Femur (tissue), 1 donor: ENCODE measurements at regions not wholly inside any gene's neighbourhood (a gene's known extent, or its start where the extent isn't known, plus 50 kb on each side); places are given as distances from the start of the nearest gene placed in this dataset.
"Not testable (repeated sequence)": the region's sequence is repeated elsewhere in the genome, so short reads cannot be mapped to it uniquely, and the experiment has no call there.

Experiments
- DNase-seq: peaks from one replicate; pipeline ENCODE4 v3.0.0-alpha.2; 2017

GRCh38 chr10:25724241-25724640 lies 209.8 kb upstream of the MYO3A start:
- no peak for DNase-seq

DNA sequence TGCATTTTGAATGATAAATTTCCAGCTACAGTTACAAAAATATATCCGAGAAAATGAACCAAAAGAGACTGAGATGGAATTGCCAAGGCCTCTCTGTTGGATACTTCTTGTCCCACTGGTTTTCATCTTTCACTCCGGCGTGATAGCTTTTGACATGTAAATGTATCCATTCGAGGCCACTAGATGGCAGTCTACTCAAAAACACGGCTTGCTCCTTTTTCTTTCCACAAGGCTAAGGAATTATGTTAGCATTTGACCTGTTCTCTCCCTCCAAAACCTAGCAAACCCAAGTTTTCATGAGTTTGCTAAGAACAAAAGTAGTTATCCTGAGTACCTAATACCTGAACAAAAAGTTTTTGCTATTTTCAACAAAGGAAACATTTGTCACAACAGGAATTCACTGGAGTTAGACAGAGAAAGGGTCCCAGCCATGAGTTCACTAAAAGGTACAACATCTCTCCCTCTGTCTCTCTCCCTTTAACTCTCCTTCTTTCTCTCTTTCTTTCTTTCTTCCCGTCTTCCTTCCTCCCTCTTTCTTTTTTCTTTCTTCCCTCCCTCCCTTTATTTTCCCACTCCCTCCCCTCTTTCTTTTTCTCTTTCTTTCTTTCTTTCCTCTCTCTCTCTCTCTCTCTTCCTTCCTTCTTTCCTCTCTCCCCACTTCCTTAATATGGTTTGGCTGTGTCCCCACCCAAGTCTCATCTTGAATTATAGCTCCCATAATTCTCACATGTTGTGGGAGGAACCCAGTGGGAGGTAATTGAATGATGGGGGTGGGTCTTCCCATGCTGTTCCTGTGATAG lies 207.9 kb upstream of the MYO3A start:
- peak; percentile 24 for DNase-seq

- DNase-seq: no peak
Observed at GRCh38 chr10:25738776-25739175, 195.3 kb upstream of the MYO3A start.

DNA sequence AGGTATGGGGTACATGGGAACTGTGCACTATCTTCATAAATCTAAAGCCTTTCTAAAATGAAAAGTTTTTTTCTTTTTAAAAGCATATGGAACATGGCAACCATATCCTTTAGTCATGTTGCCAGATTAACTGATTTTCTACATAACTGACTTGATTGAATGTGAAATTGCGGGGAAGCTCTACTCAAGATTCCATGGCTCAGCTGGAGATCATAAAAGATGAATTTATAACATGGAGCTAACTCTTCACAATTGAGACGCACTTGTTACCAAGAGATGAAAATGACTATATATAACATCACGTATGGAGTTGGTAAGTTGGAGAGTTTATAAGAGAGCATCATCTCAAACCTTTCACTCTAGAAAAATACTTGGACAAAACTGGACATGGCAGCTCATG lies 190.2 kb upstream of the MYO3A start:
- DNase-seq: no peak

DNA sequence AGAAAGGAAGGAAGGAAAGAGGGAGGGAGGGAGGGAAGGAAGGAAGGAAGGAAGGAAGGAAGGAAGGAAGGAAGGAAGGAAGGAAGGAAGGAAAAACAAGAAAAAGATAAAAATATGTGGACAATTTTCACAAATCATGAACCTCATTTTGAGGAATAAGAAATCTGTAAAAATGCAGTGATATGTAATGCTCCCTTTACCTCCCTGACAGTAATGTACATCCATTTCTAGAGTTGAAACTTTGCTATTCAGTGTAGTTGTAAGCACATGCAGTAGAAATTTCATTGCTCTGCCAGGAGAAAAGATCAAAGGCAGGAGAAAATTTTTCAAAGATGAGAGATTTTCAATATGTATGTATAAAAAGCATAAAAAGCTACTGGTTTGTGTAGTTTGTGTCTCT lies 189.5 kb upstream of the MYO3A start:
- no peak for DNase-seq

DNA sequence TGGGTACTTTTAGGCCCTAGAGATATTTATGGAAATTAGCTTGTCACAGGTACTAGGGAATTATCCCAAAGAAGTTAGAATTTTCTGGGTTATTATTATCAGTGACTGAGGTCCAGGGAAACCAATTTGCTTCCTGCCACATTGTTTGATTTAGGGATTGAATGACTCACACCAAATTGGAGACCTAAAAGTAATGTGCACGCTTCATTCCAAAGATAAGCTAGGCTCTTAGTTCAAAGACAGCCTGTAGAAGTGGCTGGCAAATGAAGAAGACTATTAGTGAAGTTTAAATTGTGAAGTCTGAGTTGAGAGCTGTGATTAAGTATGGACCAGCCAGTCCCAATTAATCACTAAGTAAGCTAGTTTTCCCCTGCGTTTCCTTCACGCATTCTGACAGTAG lies 188.1 kb upstream of the MYO3A start:
- no peak for DNase-seq

DNA sequence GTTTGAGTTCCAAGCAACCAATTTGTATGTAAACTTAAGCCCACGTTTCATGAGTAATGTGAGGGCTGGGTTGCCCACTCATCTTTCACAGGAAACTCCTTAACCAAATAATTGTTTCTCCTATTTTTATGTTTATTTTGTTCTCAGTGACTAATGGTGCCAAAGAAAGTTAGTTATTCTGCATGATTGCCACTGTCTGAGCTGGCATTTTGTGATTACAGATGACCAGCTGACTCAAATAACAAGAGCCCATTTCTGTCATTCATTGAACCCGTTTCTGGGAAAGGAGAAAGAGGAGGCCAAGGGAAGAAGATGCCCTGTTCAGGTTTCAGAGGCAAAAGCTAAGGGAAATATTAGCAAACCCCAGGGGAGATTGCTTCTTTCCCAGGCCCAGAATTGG lies 186.9 kb upstream of the MYO3A start:
- DNase-seq: no peak

DNA sequence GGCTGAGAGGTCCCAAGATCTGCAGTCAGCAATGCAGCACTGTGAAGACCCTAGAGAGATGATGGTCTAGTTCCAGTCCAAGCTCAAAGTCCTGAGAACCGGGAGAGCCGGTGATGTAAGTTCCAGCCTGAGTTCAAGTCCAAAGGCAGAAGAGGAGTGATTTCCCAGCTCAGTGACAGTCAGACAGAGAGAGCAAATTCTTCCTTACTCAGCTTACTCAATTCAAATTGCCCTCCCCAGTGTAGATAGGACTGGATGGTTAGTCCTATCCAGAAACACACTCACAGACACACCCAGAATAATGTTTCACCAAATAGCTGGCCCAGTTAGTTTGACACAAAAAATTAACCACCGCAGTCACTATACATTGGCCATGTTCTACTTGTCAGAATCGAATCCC lies 185.5 kb upstream of the MYO3A start:
- no peak for DNase-seq

DNA sequence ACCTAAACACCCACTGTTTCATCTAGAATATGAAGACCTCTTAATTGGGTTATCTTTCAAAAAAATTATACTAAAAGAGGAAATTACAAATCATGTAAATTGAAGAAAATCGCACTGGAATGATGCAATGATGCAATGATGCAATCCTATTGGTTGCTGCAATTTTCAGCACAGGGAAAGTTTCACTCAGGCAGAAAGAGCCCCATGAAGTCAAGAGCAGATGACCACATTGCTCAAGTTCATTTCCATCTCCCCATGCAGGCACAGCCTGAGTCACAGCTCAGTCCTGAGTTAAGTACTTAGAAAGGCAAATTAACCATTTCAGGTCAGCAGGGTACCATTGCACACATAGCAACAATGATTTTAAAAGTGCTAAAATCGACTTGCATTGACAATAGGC lies 180.3 kb upstream of the MYO3A start:
- no peak for DNase-seq

DNA sequence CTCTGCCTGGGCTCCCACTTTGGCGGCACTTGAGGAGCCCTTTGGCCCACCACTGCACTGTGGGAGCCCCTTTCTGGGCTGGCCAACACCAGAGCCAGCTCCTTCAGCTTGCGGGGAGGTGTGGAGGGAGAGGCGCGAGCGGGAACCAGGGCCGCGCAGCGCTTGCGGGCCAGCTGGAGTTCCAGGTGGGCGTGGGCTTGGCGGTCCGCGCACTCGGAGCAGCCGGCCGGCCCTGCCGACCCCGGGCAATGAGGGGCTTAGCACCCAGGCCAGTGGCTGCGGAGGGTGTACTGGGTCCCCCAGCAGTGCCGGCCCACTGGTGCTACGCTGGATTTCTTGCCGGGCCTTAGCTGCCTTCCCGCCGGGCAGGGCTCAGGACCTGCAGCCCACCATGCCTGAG lies 178.2 kb upstream of the MYO3A start:
- not testable (repeated sequence) for DNase-seq

DNA sequence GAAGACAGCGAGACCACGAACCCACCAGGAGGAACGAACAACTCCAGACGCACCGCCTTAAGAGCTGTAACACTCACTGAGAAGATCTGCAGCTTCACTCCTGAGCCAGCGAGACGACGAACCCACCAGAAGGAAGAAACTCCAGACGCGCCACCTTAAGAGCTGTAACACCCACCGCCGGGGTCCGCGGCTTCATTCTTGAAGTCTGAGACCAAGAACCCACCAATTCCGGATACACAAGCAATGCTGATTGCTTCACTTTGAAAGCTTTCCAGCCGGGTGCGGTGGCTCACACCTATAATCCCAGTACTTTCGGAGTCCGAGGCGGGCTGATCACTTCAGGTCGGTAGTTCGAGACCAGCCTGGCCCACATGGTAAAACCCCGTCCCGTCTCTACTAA lies 177.2 kb upstream of the MYO3A start:
- no peak for DNase-seq

DNA sequence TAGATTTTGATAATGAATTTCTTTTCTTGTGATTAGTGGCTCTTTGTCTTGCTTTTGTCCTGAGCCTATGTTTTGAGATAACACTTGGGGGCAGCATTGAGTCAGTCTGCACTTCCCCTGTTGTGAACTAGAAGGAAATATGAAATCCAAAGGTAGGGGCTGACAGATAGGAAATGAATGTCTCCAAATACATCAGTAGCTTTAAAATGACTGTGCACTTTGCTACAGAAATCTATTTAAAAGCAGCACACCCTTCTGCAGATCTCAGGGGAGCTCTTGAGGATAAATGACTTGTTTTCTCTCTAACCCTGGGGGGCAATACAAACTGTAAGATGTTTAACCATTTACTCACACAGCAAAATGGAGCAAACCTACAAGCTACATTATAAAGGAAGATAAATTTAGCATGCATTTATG lies 176.0 kb upstream of the MYO3A start:
- peak; percentile 21 for DNase-seq

DNA sequence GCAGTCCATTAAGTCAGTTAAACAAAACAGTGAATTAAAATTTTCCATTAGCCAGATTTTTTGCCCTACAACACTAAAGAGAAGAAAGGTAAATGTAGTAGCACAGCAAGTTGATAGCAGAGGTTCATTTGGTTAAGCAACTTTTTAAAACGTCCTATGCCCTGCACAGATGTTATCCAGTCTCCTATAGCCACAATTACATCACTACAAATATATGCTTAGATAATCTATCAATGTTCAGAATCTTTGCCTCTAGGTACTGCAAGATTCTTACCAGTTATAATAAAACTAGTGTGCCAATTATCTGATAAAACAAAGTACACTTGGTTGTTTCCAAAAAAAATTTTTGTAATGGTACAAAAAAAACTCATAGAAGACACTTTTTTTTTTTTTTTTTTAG lies 175.5 kb upstream of the MYO3A start:
- no peak for DNase-seq

DNA sequence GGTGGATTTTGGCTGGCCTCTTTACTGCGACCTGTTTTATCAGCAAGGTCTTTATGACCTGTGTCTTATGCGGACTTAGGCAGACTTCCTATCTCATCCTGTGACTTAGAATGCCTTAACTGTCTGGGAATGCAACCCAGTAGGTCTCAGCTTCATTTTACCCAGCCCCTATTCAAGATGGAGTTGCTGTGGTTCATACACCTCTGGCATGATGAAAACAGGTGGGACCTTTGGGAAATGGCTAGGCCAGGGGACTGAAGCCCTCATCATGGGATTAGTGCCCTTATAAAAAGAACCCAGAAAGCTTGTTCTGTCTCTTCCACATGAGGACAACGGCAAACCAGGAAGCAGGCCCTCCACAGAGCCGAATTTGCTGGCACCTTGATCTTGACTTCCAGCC lies 172.1 kb upstream of the MYO3A start:
- no peak for DNase-seq

DNA sequence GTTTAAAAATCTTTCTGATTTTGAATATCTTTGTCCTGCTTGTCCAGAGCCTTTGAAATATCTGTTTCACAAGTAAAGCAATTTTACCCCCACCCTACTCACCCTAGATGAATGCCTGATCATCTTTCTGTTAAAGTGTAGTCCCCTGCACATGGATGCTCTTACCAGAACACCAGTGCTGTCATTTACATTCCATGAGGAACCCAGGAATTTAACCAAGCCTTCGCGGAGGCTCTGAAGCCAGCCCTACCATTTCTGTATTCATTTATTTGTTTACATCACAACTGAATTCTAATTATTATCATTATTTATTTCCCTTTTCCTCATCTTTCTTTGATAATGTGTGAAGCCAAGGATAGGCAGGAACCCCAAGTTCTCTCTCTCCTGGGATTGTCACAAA lies 167.8 kb upstream of the MYO3A start:
- no peak for DNase-seq

DNA sequence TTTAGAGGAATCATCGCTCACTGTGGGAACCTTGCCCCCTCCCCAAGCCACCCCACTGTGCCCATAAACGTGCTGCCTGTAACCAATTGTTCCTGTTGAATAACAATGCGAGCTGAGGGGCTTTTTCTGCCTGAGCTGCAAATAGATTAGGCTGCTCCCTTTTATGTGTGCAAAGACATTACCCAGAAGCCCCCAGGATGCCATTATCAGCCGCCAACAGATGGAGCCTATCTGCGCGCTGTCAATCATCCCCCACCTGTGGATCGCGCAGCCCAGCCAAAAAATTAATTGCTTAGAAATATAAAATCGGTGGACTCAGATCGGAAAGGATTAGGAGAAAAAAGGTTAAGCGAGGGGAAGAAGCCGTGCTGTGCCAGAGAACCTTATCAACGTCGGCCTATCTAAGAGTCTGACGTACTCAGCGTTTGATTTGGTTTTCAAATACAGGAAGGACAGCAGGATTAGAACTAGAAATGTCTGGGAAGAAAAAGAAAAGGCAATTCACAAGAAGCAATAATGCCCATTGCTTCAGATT lies 167.3 kb upstream of the MYO3A start:
- DNase-seq: no peak

DNA sequence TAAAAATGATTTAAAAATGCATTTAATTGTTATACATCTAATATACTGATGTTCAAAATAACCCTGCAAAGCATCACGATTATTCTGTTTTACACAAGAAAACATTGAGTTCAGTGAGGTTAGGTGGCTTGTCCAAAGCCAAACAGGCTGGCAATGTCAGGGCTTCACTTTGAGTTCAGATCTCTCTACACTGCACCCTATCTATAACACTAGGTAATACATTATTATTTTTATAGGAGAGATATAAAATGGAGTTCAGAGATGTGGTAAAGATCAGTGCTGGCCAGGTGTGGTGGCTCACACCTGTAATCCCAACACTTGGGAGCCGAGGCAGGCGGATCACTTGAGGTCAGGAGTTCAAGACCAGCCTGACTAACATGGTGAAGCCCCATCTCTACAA lies 165.9 kb upstream of the MYO3A start:
- no peak for DNase-seq

- no peak for DNase-seq
Observed at GRCh38 chr10:25778646-25779045, 155.4 kb upstream of the MYO3A start.

DNA sequence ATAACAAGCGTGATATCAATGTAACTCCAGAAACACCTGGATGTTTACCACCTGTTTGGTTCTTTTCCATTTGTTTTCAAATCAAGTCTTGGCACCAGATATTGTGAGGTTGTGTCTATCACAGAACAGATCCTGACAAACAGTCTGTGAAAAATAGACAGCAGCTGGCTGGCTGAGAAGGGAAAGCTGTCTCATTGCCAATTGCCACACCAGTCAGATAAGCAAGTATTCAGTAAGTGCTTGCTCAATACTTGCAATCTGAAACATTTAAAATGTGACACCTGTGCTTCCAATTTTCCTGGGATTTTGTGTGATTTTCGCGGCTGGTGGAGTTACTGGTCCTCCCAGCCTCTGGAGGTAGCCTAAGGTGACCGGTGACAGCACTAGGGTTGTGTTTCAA lies 147.9 kb upstream of the MYO3A start:
- no peak for DNase-seq

DNA sequence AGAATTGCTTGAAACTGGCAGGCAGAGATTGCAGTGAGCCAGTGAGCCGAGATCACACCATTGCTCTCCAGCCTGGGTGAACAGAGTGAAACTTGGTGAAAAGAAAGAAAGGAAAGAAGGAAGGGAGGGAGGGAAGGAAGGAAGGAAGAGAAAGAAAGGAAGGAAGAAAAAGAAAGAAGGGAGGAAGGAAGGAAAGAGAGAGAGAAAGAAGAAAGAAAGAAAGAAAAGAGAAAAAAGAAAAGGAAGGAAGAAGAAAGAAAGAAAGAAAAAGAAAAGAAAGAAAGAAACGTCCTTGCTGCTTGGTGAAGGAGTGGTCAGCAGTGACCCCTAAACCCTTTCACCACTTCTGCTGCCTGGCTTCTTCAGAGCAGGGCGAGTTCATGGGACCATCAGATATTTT lies 147.1 kb upstream of the MYO3A start:
- DNase-seq: no peak

GRCh38 chr10:25797888-25798429 lies 136.1 kb upstream of the MYO3A start:
- DNase-seq: no peak

DNA sequence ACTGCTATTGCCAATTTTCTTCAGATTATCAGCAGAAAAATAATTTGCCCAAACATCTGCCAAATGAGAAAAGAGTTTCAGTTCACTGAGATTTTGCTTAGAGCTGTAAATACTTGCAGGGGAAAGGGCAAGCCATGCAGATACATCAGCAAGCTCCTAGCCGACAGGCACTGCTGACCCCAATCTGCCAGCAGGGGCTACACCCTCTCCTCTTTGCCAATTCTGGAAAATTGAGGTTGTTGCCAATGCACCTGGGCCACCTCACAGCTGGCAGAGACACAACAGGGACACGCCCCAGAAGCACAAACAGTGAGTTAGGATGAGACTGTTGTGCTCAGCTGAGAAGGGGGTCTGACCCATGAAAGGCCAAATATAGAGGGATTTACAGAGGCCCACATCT lies 129.5 kb upstream of the MYO3A start:
- DNase-seq: no peak

GRCh38 chr10:25805986-25806385 lies 128.0 kb upstream of the MYO3A start:
- DNase-seq: no peak

DNA sequence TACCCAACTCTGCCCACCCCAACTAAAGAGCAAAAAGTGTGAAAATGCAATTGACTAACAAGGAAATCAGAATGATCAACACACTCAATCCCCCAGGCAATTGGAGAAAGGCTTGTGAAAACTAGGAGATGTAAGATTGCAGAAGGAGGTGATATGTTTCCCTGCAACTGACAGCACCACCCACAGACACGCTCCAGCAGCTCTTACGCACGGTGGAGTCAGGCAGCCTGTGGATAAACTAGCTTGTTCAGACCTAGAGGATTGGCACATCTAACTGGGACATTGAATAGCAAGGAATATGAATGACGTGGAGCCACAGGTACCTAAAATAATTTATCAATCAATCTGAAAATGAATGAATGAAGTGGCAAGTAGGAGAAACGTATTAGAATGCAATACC lies 125.7 kb upstream of the MYO3A start:
- DNase-seq: no peak
